ENCODE measurements at regions not wholly inside any gene's neighbourhood (a gene's known extent, or its start where the extent isn't known, plus 50 kb on each side); places are given as distances from the start of the nearest gene placed in this dataset.

DNA sequence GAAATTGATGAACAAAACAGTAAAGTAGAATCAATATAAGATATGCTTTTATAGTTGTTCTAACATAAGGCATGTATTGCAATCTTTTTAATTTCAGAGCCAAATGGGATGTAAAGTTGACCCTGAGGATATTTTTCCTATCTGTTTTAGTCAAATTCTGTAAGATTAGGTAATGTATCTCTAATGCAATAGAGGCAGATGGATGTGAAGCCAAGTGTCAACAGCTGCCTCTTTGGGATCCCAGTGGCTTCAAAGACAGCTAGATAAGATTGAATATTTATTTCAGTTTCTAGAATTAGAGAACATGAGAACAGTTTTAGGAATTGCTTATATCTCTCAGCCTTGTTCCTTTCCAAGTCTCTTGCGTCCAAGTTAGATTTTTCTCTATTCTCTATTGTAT, 208.3 kb downstream of the DNAJB9 start:
- Histone ChIP-seq H3K4me3 (no peak overlapping the region), H3K79me2 (ENCODE audit: control insufficient read depth, insufficient read depth, low read length) (no peaks in the 10 kb centered on the region), H4K20me1 (ENCODE audit: control insufficient read depth, insufficient read depth) (no peaks in the 10 kb centered on the region), H2AFZ (ENCODE audit: control insufficient read depth, low read depth, low read length) (no peak overlapping the region), H3K9ac (ENCODE audit: control insufficient read depth, insufficient read depth, low read length) (no peak overlapping the region), H3K4me2 (ENCODE audit: control insufficient read depth, insufficient read depth) (no peak overlapping the region), H3K27me3 (replicated peaks in 1 of 2; ENCODE audit: control insufficient read depth in 2 of 2, insufficient read depth in 2 of 2, low read length in 1 of 2) (no peaks in the 10 kb centered on the region), H3K9me3 (replicated peaks; ENCODE audit: control insufficient read depth, insufficient read depth, low read length) (no peaks in the 10 kb centered on the region), H3K4me1 (ENCODE audit: control insufficient read depth, insufficient read depth, low read length) (no peaks in the 10 kb centered on the region), H3K27ac (ENCODE audit: control insufficient read depth, insufficient read depth) (no peak overlapping the region), H3K36me3 (ENCODE audit: control insufficient read depth in 2 of 2, insufficient read depth in 2 of 2, low read length in 1 of 2) (no peaks in the 10 kb centered on the region)
- FAIRE-seq (no peak), ATAC-seq (no peak), DNase-seq (ENCODE audit: low read depth, low spot score) (no peak)
- ChIA-PET CTCF (interaction anchor here (1.6 kb wide), 1 partner anchor 27 kb away, joined by 5 read pairs; no protein-coding TSS in a partner anchor), SMC1A (ENCODE audit: uncharacterized antibody, unreplicated experiment) (no interaction called here), RAD21 (ENCODE audit: unreplicated experiment) (no interaction called here), POLR2A (no interaction called here)
- no TSS peak for BruUV-seq (replicated peaks)
- TF ChIP-seq LARP7 (IDR thresholded peaks at IDR 0.05), result no peak
- TF ChIP-seq SREBF2 (IDR thresholded peaks at IDR 0.05; ENCODE audit: low read length), result no peak
- intact Hi-C loops (cut with micrococcal nuclease; ENCODE audit: unreplicated experiment), result no loop called here
- in situ Hi-C loops (cut with MboI), result no loop called here
- 0% methylated on average over 1 of the region's 1 CpG for whole genome bisulfite sequencing (ENCODE audit: insufficient coverage, insufficient replicate concordance, low lambda C conversion rate, missing lambda C conversion rate)

DNA sequence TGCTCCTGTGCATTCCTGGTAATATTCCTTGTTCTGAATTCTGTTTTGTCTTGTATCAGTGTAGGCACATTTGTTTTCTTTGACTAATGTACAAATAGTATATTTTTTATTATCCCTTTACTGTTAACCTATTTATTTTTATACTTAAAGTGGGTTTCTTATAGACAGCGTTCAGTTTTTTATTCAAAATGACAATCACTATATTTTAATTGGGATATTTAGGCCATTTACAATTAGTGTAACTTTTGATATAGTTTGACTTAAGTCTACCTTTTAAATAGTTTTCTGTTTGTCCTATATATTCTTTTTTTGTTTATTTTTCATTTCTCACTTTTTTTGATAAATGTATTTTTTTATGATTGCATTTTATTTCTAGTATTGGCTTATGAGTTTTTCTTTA, 219.8 kb downstream of the DNAJB9 start:
- Histone ChIP-seq H3K27ac (ENCODE audit: control insufficient read depth, insufficient read depth) (no peak overlapping the region), H3K9ac (ENCODE audit: control insufficient read depth, insufficient read depth, low read length) (no peak overlapping the region), H2AFZ (ENCODE audit: control insufficient read depth, low read depth, low read length) (no peak overlapping the region), H3K4me3 (no peak overlapping the region), H3K27me3 (replicated peaks in 1 of 2; ENCODE audit: control insufficient read depth in 2 of 2, insufficient read depth in 2 of 2, low read length in 1 of 2) (no peaks in the 10 kb centered on the region), H3K4me2 (ENCODE audit: control insufficient read depth, insufficient read depth) (no peak overlapping the region), H3K4me1 (ENCODE audit: control insufficient read depth, insufficient read depth, low read length) (no peaks in the 10 kb centered on the region), H4K20me1 (ENCODE audit: control insufficient read depth, insufficient read depth) (no peaks in the 10 kb centered on the region), H3K36me3 (ENCODE audit: control insufficient read depth in 2 of 2, insufficient read depth in 2 of 2, low read length in 1 of 2) (no peaks in the 10 kb centered on the region), H3K79me2 (ENCODE audit: control insufficient read depth, insufficient read depth, low read length) (no peaks in the 10 kb centered on the region), H3K9me3 (replicated peaks; ENCODE audit: control insufficient read depth, insufficient read depth, low read length) (no peaks in the 10 kb centered on the region)
- in situ Hi-C loops (cut with MboI), result no loop called here
- POLR2A ChIA-PET, result no interaction called here
- FAIRE-seq (no peak), DNase-seq (ENCODE audit: low read depth, low spot score) (no peak), ATAC-seq (no peak)
- TF ChIP-seq ZSCAN29 (IDR thresholded peaks at IDR 0.05) (no peak), IRF4 (IDR thresholded peaks at IDR 0.05; ENCODE audit: low read depth, low read length) (no peak), TCF12 (IDR thresholded peaks at IDR 0.05; ENCODE audit: low read depth, low read length) (no peak), USF2 (IDR thresholded peaks at IDR 0.05; ENCODE audit: borderline replicate concordance, low read depth, low read length) (no peak), ZNF622 (IDR thresholded peaks at IDR 0.05) (no peak), EED (IDR thresholded peaks at IDR 0.05; ENCODE audit: low read depth) (no peak), HCFC1 (IDR thresholded peaks at IDR 0.05; ENCODE audit: low read length) (no peak)
- RAD21 ChIA-PET (ENCODE audit: unreplicated experiment), result no interaction called here
- CTCF ChIA-PET, result no interaction called here
- 32% methylated on average over 1 of the region's 1 CpG for WGBS (ENCODE audit: insufficient coverage, insufficient replicate concordance, low lambda C conversion rate, missing lambda C conversion rate)
- SMC1A ChIA-PET (ENCODE audit: uncharacterized antibody, unreplicated experiment), result no interaction called here
- intact Hi-C loops (cut with micrococcal nuclease; ENCODE audit: unreplicated experiment), result no loop called here
- BruUV-seq (replicated peaks), result no TSS peak
